ENCODE measurements at regions not wholly inside any gene's neighbourhood (a gene's known extent, or its start where the extent isn't known, plus 50 kb on each side); places are given as distances from the start of the nearest gene placed in this dataset.

GRCh38 chr3:177783338-177783737 is 586.1 kb upstream of the TBL1XR1 start:
- Histone ChIP-seq H3F3A (ENCODE audit: low read depth) (no peaks in the 10 kb centered on the region), H3K4me1 (ENCODE audit: insufficient read depth, low read length, poor library complexity, severe bottlenecking) (peaks cover 35% of the 10 kb centered on the region), H2AFZ (ENCODE audit: low read length) (no peak overlapping the region), H3K36me3 (ENCODE audit: insufficient read depth, low read length) (no peaks in the 10 kb centered on the region), H3K9ac (ENCODE audit: low read depth, low read length, poor library complexity, severe bottlenecking) (no peak overlapping the region), H3K4me3 (ENCODE audit: low read length, poor library complexity, severe bottlenecking) (no peak overlapping the region), H3K9me2 (replicated peaks; ENCODE audit: low read depth, low read length) (no peaks in the 10 kb centered on the region), H4K20me1 (ENCODE audit: insufficient read depth, low read length, poor library complexity, severe bottlenecking) (no peaks in the 10 kb centered on the region), H3K9me3 (ENCODE audit: insufficient read depth, low read depth, low read length) (no peaks in the 10 kb centered on the region), H3K4me2 (ENCODE audit: low read depth, low read length, poor library complexity, severe bottlenecking) (no peak overlapping the region), H3K27me3 (ENCODE audit: insufficient read depth, low read length, poor library complexity, severe bottlenecking) (no peaks in the 10 kb centered on the region), H3K79me2 (ENCODE audit: insufficient read depth, low read length) (no peaks in the 10 kb centered on the region)
- no peak for TF ChIP-seq EZH2phosphoT487 (IDR thresholded peaks at IDR 0.05; ENCODE audit: borderline replicate concordance)
- TF ChIP-seq, protein P1, sequence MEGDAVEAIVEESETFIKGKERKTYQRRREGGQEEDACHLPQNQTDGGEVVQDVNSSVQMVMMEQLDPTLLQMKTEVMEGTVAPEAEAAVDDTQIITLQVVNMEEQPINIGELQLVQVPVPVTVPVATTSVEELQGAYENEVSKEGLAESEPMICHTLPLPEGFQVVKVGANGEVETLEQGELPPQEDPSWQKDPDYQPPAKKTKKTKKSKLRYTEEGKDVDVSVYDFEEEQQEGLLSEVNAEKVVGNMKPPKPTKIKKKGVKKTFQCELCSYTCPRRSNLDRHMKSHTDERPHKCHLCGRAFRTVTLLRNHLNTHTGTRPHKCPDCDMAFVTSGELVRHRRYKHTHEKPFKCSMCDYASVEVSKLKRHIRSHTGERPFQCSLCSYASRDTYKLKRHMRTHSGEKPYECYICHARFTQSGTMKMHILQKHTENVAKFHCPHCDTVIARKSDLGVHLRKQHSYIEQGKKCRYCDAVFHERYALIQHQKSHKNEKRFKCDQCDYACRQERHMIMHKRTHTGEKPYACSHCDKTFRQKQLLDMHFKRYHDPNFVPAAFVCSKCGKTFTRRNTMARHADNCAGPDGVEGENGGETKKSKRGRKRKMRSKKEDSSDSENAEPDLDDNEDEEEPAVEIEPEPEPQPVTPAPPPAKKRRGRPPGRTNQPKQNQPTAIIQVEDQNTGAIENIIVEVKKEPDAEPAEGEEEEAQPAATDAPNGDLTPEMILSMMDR (conservative IDR thresholded peaks at IDR 0.05; ENCODE audit: low read length) = no peak

GRCh38 chr3:177783767-177784166 is 586.5 kb upstream of the TBL1XR1 start:
- H3K4me1 ChIP-seq (ENCODE audit: insufficient read depth, low read length, poor library complexity, severe bottlenecking) = peaks cover 31% of the 10 kb centered on the region
- no peak overlapping the region for H3K4me3 ChIP-seq (ENCODE audit: low read length, poor library complexity, severe bottlenecking)
- H2AFZ ChIP-seq (ENCODE audit: low read length) = no peak overlapping the region
- no peaks in the 10 kb centered on the region for H3F3A ChIP-seq (ENCODE audit: low read depth)
- no peaks in the 10 kb centered on the region for H3K9me3 ChIP-seq (ENCODE audit: insufficient read depth, low read depth, low read length)
- H3K4me2 ChIP-seq (ENCODE audit: low read depth, low read length, poor library complexity, severe bottlenecking) = no peak overlapping the region
- H3K9ac ChIP-seq (ENCODE audit: low read depth, low read length, poor library complexity, severe bottlenecking) = no peak overlapping the region
- no peaks in the 10 kb centered on the region for H3K27me3 ChIP-seq (ENCODE audit: insufficient read depth, low read length, poor library complexity, severe bottlenecking)
- H3K79me2 ChIP-seq (ENCODE audit: insufficient read depth, low read length) = no peaks in the 10 kb centered on the region
- TF ChIP-seq, protein P1 (conservative IDR thresholded peaks at IDR 0.05; ENCODE audit: low read length) = no peak
- TF ChIP-seq EZH2phosphoT487 (IDR thresholded peaks at IDR 0.05; ENCODE audit: borderline replicate concordance) = no peak
- H3K9me2 ChIP-seq (replicated peaks; ENCODE audit: low read depth, low read length) = no peaks in the 10 kb centered on the region
- no peaks in the 10 kb centered on the region for H4K20me1 ChIP-seq (ENCODE audit: insufficient read depth, low read length, poor library complexity, severe bottlenecking)
- H3K36me3 ChIP-seq (ENCODE audit: insufficient read depth, low read length) = no peaks in the 10 kb centered on the region

DNA sequence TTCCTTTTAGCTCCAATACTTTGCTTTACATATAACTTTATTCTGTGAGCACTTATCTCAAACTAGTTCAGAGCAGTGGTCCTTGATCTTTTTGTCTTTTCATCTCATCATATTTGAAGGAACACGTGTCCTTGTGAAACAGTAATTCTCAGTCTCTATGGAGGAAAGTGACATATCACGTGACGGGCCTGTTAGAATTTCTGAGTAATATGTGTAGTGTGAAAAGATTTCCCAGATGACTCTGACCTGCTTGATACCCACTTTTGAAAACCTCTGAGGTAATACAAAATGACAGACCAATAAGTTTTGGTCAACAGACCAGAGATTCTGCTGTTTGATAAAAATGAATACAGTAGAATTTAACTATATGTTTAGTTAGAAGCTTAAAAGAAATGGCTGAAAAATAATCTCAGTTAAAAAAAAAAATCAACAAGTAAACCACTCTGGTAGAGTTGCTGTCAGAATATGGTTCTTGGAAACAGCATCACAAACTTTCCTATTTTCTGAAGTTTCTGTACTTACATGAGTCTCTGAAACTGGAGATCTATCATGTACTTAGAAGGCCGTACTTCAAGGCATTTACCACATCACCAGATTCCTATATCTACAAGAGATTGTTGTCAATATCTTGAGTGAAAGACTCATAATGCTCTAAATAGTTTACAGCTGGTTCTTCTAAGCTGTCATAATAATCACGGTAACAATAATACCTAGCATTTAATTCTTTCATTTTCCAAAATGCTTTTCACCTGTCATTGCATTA is 590.2 kb upstream of the TBL1XR1 start:
- Histone ChIP-seq H3K4me2 (ENCODE audit: low read depth, low read length, poor library complexity, severe bottlenecking) (no peak overlapping the region), H4K20me1 (ENCODE audit: insufficient read depth, low read length, poor library complexity, severe bottlenecking) (no peaks in the 10 kb centered on the region), H3K27me3 (ENCODE audit: insufficient read depth, low read length, poor library complexity, severe bottlenecking) (no peaks in the 10 kb centered on the region), H3K79me2 (ENCODE audit: insufficient read depth, low read length) (no peaks in the 10 kb centered on the region), H3K36me3 (ENCODE audit: insufficient read depth, low read length) (no peaks in the 10 kb centered on the region), H3K4me1 (ENCODE audit: insufficient read depth, low read length, poor library complexity, severe bottlenecking) (peaks cover 31% of the 10 kb centered on the region), H3K9me3 (ENCODE audit: insufficient read depth, low read depth, low read length) (no peaks in the 10 kb centered on the region), H3K9ac (ENCODE audit: low read depth, low read length, poor library complexity, severe bottlenecking) (no peak overlapping the region), H3K9me2 (replicated peaks; ENCODE audit: low read depth, low read length) (no peaks in the 10 kb centered on the region), H3K4me3 (ENCODE audit: low read length, poor library complexity, severe bottlenecking) (no peak overlapping the region), H3F3A (ENCODE audit: low read depth) (no peaks in the 10 kb centered on the region), H2AFZ (ENCODE audit: low read length) (no peak overlapping the region)
- TF ChIP-seq EZH2phosphoT487 (IDR thresholded peaks at IDR 0.05; ENCODE audit: borderline replicate concordance) = no peak
- TF ChIP-seq, protein P1 (conservative IDR thresholded peaks at IDR 0.05; ENCODE audit: low read length) = no peak

Measured in Loucy (cell line).